Endothelial cell of umbilical vein (primary cell): ENCODE measurements at regions not wholly inside any gene's neighbourhood (a gene's known extent, or its start where the extent isn't known, plus 50 kb on each side); places are given as distances from the start of the nearest gene placed in this dataset.

Experiments used
- BruUV-seq: library from RNA; stranded (reverse); fragments of 400-500 nt; replicated peaks from 2 replicates; lab custom pipeline; 2021; lab: Mats Ljungman, UMichigan
- CTCF ChIA-PET: fragments of 300-600, 350-600 bp; sonication (Branson Sonifier 250); formaldehyde crosslinking; loops from one replicate; lab custom pipeline; 2021; ENCODE audit warnings: antibody characterized with exemption, inconsistent platforms; lab: Charles Lee
- POLR2A ChIA-PET: fragments of 300-600, 350-600 bp; sonication (Branson Sonifier 250); formaldehyde crosslinking; loops from one replicate; lab custom pipeline; 2021; ENCODE audit warnings: antibody characterized with exemption, inconsistent platforms; lab: Charles Lee
- DNase-seq: peaks from one replicate; pipeline ENCODE4 v3.0.0-alpha.2; 2011; ENCODE audit warnings: low read depth, low spot score
- FAIRE-seq: peaks from 2 replicates; lab custom pipeline; 2011; peaks lifted over from hg19 to GRCh38; lab: Jason Lieb, UNC
- H2AFZ ChIP-seq: 2 replicates; pipeline ENCODE4 v1.6.0; 2012; ENCODE audit warnings: low read depth, low read length, control low read depth, inconsistent platforms
- H3K27ac ChIP-seq: 2 replicates; pipeline ENCODE4 v1.5.1; 2011; ENCODE audit warnings: low read depth, mild to moderate bottlenecking, control low read depth, low read length, moderate library complexity; ENCODE audit not compliant: insufficient read depth
- H3K27me3 ChIP-seq, 2 experiments: 2 replicates each; pipeline versions ENCODE4 v1.6.0 to v1.6.1; 2011; ENCODE audit warnings: low read length in 2 of 2, mixed read lengths in 1 of 2; ENCODE audit not compliant: control insufficient read depth in 2 of 2, insufficient read depth in 2 of 2
- H3K36me3 ChIP-seq, 2 experiments: 2 replicates in 1 of 2; 3 replicates in 1 of 2; pipeline ENCODE4 v1.5.1; 2011; ENCODE audit warnings: low read length in 2 of 2, mild to moderate bottlenecking in 1 of 2, moderate library complexity in 1 of 2; ENCODE audit not compliant: control insufficient read depth in 2 of 2, insufficient read depth in 2 of 2; ENCODE audit errors: extremely low read depth in 1 of 2
- H3K4me1 ChIP-seq: 3 replicates; pipeline ENCODE4 v1.5.1; 2011; ENCODE audit warnings: mild to moderate bottlenecking, low read length; ENCODE audit not compliant: control insufficient read depth, insufficient read depth; ENCODE audit errors: extremely low read depth
- H3K4me2 ChIP-seq: 2 replicates; pipeline ENCODE4 v1.6.1; 2011; ENCODE audit warnings: low read length, control low read depth, mixed read lengths; ENCODE audit not compliant: insufficient read depth
- H3K4me3 ChIP-seq, 3 experiments: fragments of 200-600 bp in 1 of 3; sonication (generic), shearing (Covaris generic) in 1 of 3; replicated peaks in 1 of 3; 2 replicates each; pipeline ENCODE4 v1.5.1; 2011 to 2016; ENCODE audit warnings: control low read depth in 3 of 3, low read length in 3 of 3, mild to moderate bottlenecking in 2 of 3, inconsistent platforms in 1 of 3, low read depth in 1 of 3, moderate library complexity in 1 of 3; ENCODE audit not compliant: insufficient read depth in 1 of 3
- H3K79me2 ChIP-seq: 2 replicates; pipeline ENCODE4 v1.6.0; 2012; ENCODE audit warnings: low read length, inconsistent platforms; ENCODE audit not compliant: control insufficient read depth, insufficient read depth
- H3K9ac ChIP-seq: replicated peaks from 2 replicates; pipeline ENCODE3; 2011; ENCODE audit warnings: low read length, control low read depth; ENCODE audit not compliant: insufficient read depth; ENCODE audit errors: extremely low read depth
- H3K9me1 ChIP-seq: replicated peaks from 3 replicates; pipeline ENCODE4 v1.6.0; 2011; ENCODE audit warnings: mild to moderate bottlenecking, low read length; ENCODE audit not compliant: control insufficient read depth, insufficient read depth; ENCODE audit errors: extremely low read depth
- H3K9me3 ChIP-seq: replicated peaks from 2 replicates; pipeline ENCODE4 v1.5.1; 2012; ENCODE audit warnings: low read length, inconsistent platforms; ENCODE audit not compliant: control insufficient read depth, insufficient read depth
- H4K20me1 ChIP-seq: replicated peaks from 2 replicates; pipeline ENCODE3; 2011; ENCODE audit warnings: mild to moderate bottlenecking, low read length; ENCODE audit not compliant: control insufficient read depth, insufficient read depth; ENCODE audit errors: extremely low read depth
- EZH2 ChIP-seq: IDR thresholded peaks from 2 replicates; pipeline ENCODE4 v1.6.1; 2012; ENCODE audit warnings: borderline replicate concordance, low read depth, mild to moderate bottlenecking, moderate library complexity, low read length, inconsistent platforms; ENCODE audit not compliant: severe bottlenecking
- FOS ChIP-seq: IDR thresholded peaks from 2 replicates; pipeline ENCODE4 v1.6.1; 2011; ENCODE audit warnings: mild to moderate bottlenecking, low read length, moderate library complexity, borderline replicate concordance; ENCODE audit not compliant: insufficient read depth
- GATA2 ChIP-seq: IDR thresholded peaks from 2 replicates; pipeline ENCODE4 v1.7.0; 2011; ENCODE audit warnings: low read depth, mild to moderate bottlenecking, moderate library complexity, mixed read lengths, low read length; ENCODE audit not compliant: insufficient read length, insufficient read depth
- JUN ChIP-seq: IDR thresholded peaks from 2 replicates; pipeline ENCODE4 v1.6.1; 2011; ENCODE audit warnings: borderline replicate concordance, low read depth; ENCODE audit not compliant: insufficient read length, insufficient read depth
- MAX ChIP-seq: IDR thresholded peaks from 2 replicates; pipeline ENCODE4 v1.6.1; 2011; ENCODE audit not compliant: insufficient read depth, insufficient read length
- MYC ChIP-seq: IDR thresholded peaks from one replicate; pipeline ENCODE4 v1.6.1; 2011; ENCODE audit warnings: mild to moderate bottlenecking, low read depth, low read length
- POLR2A ChIP-seq: IDR thresholded peaks from 2 replicates; pipeline ENCODE4 v1.6.1; 2012; ENCODE audit warnings: low read depth, mild to moderate bottlenecking, control low read depth, low read length
- POLR2AphosphoS5 ChIP-seq: IDR thresholded peaks from 2 replicates; pipeline ENCODE4 v1.6.1; 2012; ENCODE audit warnings: low read depth, mild to moderate bottlenecking, control low read depth, low read length, moderate library complexity; ENCODE audit not compliant: insufficient read depth
- dilution Hi-C: fragments of 300-500 bp; cut with MboI; formaldehyde crosslinking; loops from one replicate; pipeline ENCODE4 v1.15.0; 2019; ENCODE audit warnings: low sequenced_read_pairs; ENCODE audit not compliant: extremely low pct_ligation_motif_present
- intact Hi-C: fragments of 100-400 bp; cut with micrococcal nuclease; formaldehyde crosslinking; loops from one replicate; pipeline ENCODE4 v1.10.0; 2022
- TF ChIP-seq, protein P1 (sequence below), 2 donors: IDR thresholded peaks; 1 replicate in 1 of 2; 2 replicates in 1 of 2; pipeline ENCODE4 v1.5.1; 2011; ENCODE audit warnings: low read length in 2 of 2, mild to moderate bottlenecking in 2 of 2, moderate library complexity in 2 of 2, control low read depth in 1 of 2, inconsistent platforms in 1 of 2, low read depth in 1 of 2; ENCODE audit not compliant: insufficient read depth in 1 of 2; ENCODE audit errors: extremely low read depth in 1 of 2

- Histone ChIP-seq H3K9me3 (no peaks in the 10 kb centered on the region), H2AFZ (no peak overlapping the region), H3K4me1 (peaks cover 23% of the 10 kb centered on the region), H3K4me3 (no peak overlapping the region), H3K79me2 (no peaks in the 10 kb centered on the region), H3K4me2 (no peak overlapping the region), H3K9ac (no peak overlapping the region), H3K9me1 (no peaks in the 10 kb centered on the region), H3K27me3 (no peaks in the 10 kb centered on the region), H3K36me3 (no peaks in the 10 kb centered on the region), H3K27ac (no peak overlapping the region), H4K20me1 (no peaks in the 10 kb centered on the region)
- FAIRE-seq (no peak), DNase-seq (no peak)
- TF ChIP-seq EZH2 = no peak
- TF ChIP-seq JUN = peak; percentile 14
- no TSS peak for BruUV-seq
- CTCF ChIA-PET = no interaction called here
- intact Hi-C loops (no loop called here), dilution Hi-C loops (no loop called here)
- POLR2A ChIA-PET = no interaction called here
These were observed 360.8 kb downstream of the CRPPA start for GRCh38 chr7:16060502-16060901.

- CTCF ChIA-PET = no interaction called here
These were observed 365.9 kb downstream of the CRPPA start for GRCh38 chr7:16055263-16055976.

More at GRCh38 chr7:16055263-16055976, 365.9 kb downstream of the CRPPA start:
- no peaks in the 10 kb centered on the region for H3K9me1 ChIP-seq
- H3K27ac ChIP-seq = no peak overlapping the region
- no peaks in the 10 kb centered on the region for H3K36me3 ChIP-seq
- DNase-seq = no peak
- H3K4me2 ChIP-seq = no peak overlapping the region
- H4K20me1 ChIP-seq = no peaks in the 10 kb centered on the region
- no peak overlapping the region for H3K4me3 ChIP-seq
- H3K9ac ChIP-seq = no peak overlapping the region
- FAIRE-seq = no peak
- TF ChIP-seq MYC (no peak), POLR2AphosphoS5 (no peak), GATA2 (no peak), MAX (no peak), EZH2 (no peak), FOS (no peak), POLR2A (no peak), JUN (no peak)
- TF ChIP-seq, protein P1, sequence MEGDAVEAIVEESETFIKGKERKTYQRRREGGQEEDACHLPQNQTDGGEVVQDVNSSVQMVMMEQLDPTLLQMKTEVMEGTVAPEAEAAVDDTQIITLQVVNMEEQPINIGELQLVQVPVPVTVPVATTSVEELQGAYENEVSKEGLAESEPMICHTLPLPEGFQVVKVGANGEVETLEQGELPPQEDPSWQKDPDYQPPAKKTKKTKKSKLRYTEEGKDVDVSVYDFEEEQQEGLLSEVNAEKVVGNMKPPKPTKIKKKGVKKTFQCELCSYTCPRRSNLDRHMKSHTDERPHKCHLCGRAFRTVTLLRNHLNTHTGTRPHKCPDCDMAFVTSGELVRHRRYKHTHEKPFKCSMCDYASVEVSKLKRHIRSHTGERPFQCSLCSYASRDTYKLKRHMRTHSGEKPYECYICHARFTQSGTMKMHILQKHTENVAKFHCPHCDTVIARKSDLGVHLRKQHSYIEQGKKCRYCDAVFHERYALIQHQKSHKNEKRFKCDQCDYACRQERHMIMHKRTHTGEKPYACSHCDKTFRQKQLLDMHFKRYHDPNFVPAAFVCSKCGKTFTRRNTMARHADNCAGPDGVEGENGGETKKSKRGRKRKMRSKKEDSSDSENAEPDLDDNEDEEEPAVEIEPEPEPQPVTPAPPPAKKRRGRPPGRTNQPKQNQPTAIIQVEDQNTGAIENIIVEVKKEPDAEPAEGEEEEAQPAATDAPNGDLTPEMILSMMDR (IDR thresholded peaks at IDR 0.05; ENCODE audit: extremely low read depth in 1 of 2, insufficient read depth in 1 of 2, low read depth in 1 of 2, low read length in 2 of 2) = no peak
- H3K79me2 ChIP-seq = no peaks in the 10 kb centered on the region
- dilution Hi-C loops = no loop called here
- no peaks in the 10 kb centered on the region for H3K27me3 ChIP-seq
- H3K4me1 ChIP-seq = no peaks in the 10 kb centered on the region
- intact Hi-C loops = no loop called here
- no peaks in the 10 kb centered on the region for H3K9me3 ChIP-seq
- POLR2A ChIA-PET = no interaction called here
- BruUV-seq = no TSS peak
- no peak overlapping the region for H2AFZ ChIP-seq
